ENCODE measurements at regions not wholly inside any gene's neighbourhood (a gene's known extent, or its start where the extent isn't known, plus 50 kb on each side); places are given as distances from the start of the nearest gene placed in this dataset.

DNA sequence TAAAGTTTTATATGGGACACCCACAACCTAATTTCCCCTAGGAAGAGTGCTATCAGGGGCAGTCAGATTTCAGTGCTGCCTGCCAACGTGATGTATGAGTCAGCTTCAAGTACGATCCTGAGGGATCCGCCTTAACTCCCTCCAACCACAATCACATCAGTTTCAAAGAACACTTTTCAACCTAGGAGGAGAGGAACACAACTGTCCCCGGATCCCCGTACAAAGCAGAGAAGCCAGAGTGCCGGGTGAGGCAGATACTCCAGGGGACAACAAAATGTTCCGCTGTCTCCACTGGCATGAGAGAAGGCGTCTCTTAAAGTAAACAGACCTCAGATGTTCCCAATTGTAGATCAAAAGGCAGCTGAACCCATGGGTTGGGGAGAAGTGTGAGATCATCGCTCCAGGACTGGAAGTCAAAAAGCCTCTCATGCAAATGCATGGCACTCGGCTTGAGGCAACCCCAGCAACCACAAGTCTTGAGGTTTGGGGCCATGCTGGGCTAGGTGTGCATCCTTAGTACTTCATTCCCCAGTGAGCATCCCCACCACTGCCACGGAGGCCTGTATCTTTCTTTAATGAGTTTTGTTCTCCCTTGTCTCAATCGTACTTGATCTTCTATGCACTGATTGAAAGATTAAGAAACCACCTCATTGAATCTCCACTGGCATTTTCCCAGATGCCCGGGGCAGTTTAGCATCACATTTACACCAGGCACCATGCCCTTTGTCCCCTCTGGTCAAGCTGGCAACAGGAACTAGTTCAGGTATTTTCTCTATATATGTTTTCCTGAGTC is 91.0 kb upstream of the CCBE1 start:
- DNase-seq (ENCODE audit: extremely low spot score): no peak
- no peaks in the 10 kb centered on the region for H3K4me1 ChIP-seq (ENCODE audit: insufficient read depth)
- WGBS: 38% methylated on average over 13 of the region's 13 CpGs
- H3K36me3 ChIP-seq (ENCODE audit: insufficient read depth): no peaks in the 10 kb centered on the region
- H3K27ac ChIP-seq (ENCODE audit: low read depth): no peak overlapping the region
- no peak overlapping the region for H3K4me3 ChIP-seq (ENCODE audit: low read depth, low read length)

GRCh38 chr18:59784694-59785093 is 87.5 kb upstream of the CCBE1 start:
- Histone ChIP-seq H3K36me3 (ENCODE audit: insufficient read depth) (no peaks in the 10 kb centered on the region), H3K4me3 (ENCODE audit: low read depth, low read length) (no peak overlapping the region), H3K4me1 (ENCODE audit: insufficient read depth) (no peaks in the 10 kb centered on the region), H3K27ac (ENCODE audit: low read depth) (no peak overlapping the region)
- 36% methylated on average over 3 of the region's 3 CpGs for WGBS
- DNase-seq (ENCODE audit: extremely low spot score): no peak

DNA sequence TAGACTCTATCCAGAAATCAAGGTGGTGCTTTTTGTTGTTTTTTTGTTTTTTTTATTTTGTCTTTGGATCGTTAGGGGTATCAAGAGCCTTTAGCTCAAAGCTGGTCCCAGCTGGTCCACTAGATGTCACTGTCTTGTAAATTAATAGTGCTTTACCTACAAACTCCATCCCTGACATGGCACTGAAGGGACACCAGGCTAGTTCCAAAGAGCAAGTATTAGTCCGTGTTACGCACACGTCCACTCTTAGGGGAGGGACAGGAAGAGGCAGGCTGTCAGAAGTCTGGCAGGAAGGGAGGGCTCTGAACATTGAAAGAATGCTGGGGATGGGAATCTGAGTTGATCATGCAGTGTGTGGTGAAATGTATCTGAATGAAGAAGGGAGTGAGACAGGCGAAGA is 85.9 kb upstream of the CCBE1 start:
- 37% methylated on average over 5 of the region's 5 CpGs for WGBS
- DNase-seq (ENCODE audit: extremely low spot score): no peak
- Histone ChIP-seq H3K36me3 (ENCODE audit: insufficient read depth) (no peaks in the 10 kb centered on the region), H3K27ac (ENCODE audit: low read depth) (no peak overlapping the region), H3K4me3 (ENCODE audit: low read depth, low read length) (no peak overlapping the region), H3K4me1 (ENCODE audit: insufficient read depth) (no peaks in the 10 kb centered on the region)

DNA sequence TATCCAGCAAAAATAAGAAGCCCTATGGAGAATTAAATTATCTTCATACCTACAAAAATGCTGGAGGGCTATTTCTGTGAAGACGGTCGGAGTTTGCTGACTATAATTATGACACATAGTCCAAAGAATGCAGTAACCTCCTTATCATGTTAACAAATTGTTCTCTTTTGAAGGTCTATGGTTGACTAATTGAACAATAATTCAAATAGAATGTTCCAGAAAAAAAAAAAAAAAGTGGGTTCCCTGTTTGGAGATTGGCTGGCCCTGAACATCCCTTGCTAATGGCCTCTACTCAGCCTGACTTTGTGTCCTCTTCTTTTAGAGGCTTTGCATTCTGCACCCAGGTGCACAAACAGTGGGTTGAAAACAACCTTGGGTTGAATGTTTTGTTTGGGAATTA is 82.8 kb upstream of the CCBE1 start:
- Histone ChIP-seq H3K36me3 (ENCODE audit: insufficient read depth) (no peaks in the 10 kb centered on the region), H3K4me1 (ENCODE audit: insufficient read depth) (no peaks in the 10 kb centered on the region), H3K27ac (ENCODE audit: low read depth) (no peak overlapping the region), H3K4me3 (ENCODE audit: low read depth, low read length) (no peak overlapping the region)
- 53% methylated on average over 2 of the region's 2 CpGs for WGBS
- DNase-seq (ENCODE audit: extremely low spot score): no peak

GRCh38 chr18:59778434-59778833 is 81.2 kb upstream of the CCBE1 start:
- no peaks in the 10 kb centered on the region for H3K4me1 ChIP-seq (ENCODE audit: insufficient read depth)
- no peak for DNase-seq (ENCODE audit: extremely low spot score)
- H3K27ac ChIP-seq (ENCODE audit: low read depth): no peak overlapping the region
- H3K4me3 ChIP-seq (ENCODE audit: low read depth, low read length): no peak overlapping the region
- no peaks in the 10 kb centered on the region for H3K36me3 ChIP-seq (ENCODE audit: insufficient read depth)
- 79% methylated on average over 1 of the region's 1 CpG for WGBS

GRCh38 chr18:59777636-59778035 is 80.4 kb upstream of the CCBE1 start:
- 95% methylated on average over 5 of the region's 5 CpGs for WGBS
- Histone ChIP-seq H3K36me3 (ENCODE audit: insufficient read depth) (no peaks in the 10 kb centered on the region), H3K27ac (ENCODE audit: low read depth) (no peak overlapping the region), H3K4me1 (ENCODE audit: insufficient read depth) (no peaks in the 10 kb centered on the region), H3K4me3 (ENCODE audit: low read depth, low read length) (no peak overlapping the region)
- no peak for DNase-seq (ENCODE audit: extremely low spot score)

- 61% methylated on average over 3 of the region's 3 CpGs for WGBS
Measured at GRCh38 chr18:59769129-59769865, 72.1 kb upstream of the CCBE1 start.

DNA sequence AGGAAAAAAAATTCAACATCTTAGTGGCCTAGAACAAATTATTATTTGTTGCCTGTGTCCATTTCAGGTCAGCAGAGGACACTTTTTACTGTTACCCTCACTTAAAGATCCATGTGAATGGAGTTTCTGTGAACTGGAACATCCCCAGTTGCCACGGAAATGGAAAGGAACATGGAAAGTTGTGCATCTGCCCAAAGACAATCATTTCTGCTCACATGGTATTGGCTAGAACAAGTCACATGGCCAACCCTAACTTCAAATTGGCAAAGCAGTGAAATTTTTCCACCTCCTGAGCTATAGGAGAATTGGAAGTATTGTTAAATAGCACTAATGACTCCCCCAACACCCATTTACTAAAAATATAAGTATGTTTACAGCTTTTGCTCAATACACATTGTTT is 71.2 kb upstream of the CCBE1 start:
- H3K4me1 ChIP-seq (ENCODE audit: insufficient read depth): no peaks in the 10 kb centered on the region
- no peaks in the 10 kb centered on the region for H3K36me3 ChIP-seq (ENCODE audit: insufficient read depth)
- H3K4me3 ChIP-seq (ENCODE audit: low read depth, low read length): no peak overlapping the region
- WGBS: 83% methylated on average over 1 of the region's 1 CpG
- H3K27ac ChIP-seq (ENCODE audit: low read depth): no peak overlapping the region
- DNase-seq (ENCODE audit: extremely low spot score): no peak

More at GRCh38 chr18:59769129-59769865, 72.1 kb upstream of the CCBE1 start:
- Histone ChIP-seq H3K36me3 (ENCODE audit: insufficient read depth) (no peaks in the 10 kb centered on the region), H3K4me3 (ENCODE audit: low read depth, low read length) (no peak overlapping the region), H3K4me1 (ENCODE audit: insufficient read depth) (no peaks in the 10 kb centered on the region), H3K27ac (ENCODE audit: low read depth) (no peak overlapping the region)
- DNase-seq (ENCODE audit: extremely low spot score): no peak

DNA sequence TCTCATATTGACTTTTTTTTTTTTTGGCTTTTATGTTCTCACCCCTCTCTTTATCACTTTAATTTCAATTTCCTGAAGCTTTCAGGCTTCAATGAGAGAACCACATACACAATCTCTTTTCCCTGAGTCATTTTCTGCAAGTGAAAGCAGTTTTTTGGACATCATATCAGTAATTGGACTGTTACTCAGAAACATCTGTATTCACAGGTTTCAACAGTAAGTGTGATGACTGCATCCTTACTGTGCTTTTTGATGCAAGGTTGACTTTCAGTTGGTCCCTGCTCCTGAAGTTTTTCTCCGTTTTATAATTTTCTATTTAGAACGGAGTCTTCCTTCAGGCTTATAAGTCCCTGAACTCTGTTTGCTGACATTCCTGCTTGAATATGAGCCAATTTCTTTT is 70.5 kb upstream of the CCBE1 start:
- WGBS: 62% methylated on average over 2 of the region's 2 CpGs
- no peak overlapping the region for H3K27ac ChIP-seq (ENCODE audit: low read depth)

DNA sequence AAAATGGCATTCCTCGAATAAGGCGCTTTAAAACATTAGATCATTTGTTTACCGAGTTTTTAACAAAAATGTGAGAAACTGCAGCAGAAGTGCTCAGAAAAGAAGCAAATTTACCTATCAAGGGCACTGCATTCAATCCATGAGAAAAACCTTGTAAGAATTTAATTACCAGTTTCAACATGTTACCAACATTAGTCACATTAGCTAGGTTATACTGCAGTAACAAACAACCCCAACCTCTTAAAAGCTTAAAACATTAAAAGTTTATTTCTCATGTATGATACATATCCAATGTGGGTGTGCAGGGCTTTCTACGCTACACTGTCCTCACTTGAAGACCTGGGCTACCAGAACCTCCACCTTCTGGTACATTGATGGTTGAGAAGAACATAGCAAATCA is 68.1 kb upstream of the CCBE1 start:
- DNase-seq (ENCODE audit: extremely low spot score): no peak
- Histone ChIP-seq H3K36me3 (ENCODE audit: insufficient read depth) (no peaks in the 10 kb centered on the region), H3K27ac (ENCODE audit: low read depth) (no peak overlapping the region), H3K4me1 (ENCODE audit: insufficient read depth) (no peaks in the 10 kb centered on the region), H3K4me3 (ENCODE audit: low read depth, low read length) (no peak overlapping the region)
- WGBS: 92% methylated on average over 4 of the region's 4 CpGs

More for the DNA sequence above, 70.5 kb upstream of the CCBE1 start:
- Histone ChIP-seq H3K36me3 (ENCODE audit: insufficient read depth) (no peaks in the 10 kb centered on the region), H3K4me1 (ENCODE audit: insufficient read depth) (no peaks in the 10 kb centered on the region), H3K4me3 (ENCODE audit: low read depth, low read length) (no peak overlapping the region)
- DNase-seq (ENCODE audit: extremely low spot score): no peak

DNA sequence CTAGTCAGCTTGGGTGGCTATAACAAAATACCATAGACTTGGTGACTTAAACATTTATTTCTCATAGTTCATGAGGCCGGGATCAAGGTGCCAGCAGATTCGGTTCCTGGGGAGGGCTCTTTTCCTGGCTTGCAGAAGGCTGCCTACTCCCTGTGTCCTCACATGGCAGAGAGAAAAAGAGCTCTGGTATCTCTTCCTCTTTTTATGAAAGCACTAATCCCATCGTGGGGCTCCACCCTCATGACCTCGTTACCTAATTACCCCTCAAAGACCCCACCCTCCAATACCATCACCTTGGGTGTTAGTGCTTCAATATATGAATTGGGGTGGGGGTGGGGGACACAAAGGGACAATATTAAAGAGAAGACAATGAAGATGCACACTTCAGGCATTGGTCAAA is 67.1 kb upstream of the CCBE1 start:
- DNase-seq (ENCODE audit: extremely low spot score): no peak
- H3K4me3 ChIP-seq (ENCODE audit: low read depth, low read length): no peak overlapping the region
- H3K27ac ChIP-seq (ENCODE audit: low read depth): no peak overlapping the region
- 75% methylated on average over 4 of the region's 4 CpGs for WGBS
- H3K4me1 ChIP-seq (ENCODE audit: insufficient read depth): no peaks in the 10 kb centered on the region
- no peaks in the 10 kb centered on the region for H3K36me3 ChIP-seq (ENCODE audit: insufficient read depth)

DNA sequence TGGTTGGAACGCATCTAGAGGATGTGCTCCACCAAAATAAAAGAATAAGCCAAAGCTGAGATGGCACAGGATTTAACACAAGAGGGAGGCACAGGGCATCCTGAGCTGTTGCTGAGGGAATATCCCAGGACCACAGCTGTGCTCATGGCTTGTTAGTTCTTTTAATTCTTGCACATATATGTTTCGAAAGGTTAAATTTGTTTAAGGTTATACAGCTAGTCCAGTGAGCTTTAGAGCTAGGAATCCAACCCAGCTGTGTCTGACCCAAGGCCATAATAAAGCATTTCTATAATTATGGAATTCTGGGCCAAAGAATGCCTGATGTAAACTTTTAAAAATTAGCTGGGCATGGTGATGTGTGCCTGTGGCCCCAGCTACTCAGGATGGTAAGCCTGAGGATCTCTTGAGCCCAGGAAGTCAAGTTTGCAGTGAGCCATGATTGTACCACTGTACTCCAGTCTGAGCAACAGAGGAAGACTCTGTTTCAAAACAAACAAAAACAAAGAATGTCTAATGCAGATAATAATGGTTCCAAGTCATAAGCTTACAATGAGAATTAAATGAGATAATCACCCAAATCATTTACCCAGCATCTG is 66.4 kb upstream of the CCBE1 start:
- no peak overlapping the region for H3K4me3 ChIP-seq (ENCODE audit: low read depth, low read length)
- no peaks in the 10 kb centered on the region for H3K4me1 ChIP-seq (ENCODE audit: insufficient read depth)
- DNase-seq (ENCODE audit: extremely low spot score): no peak
- no peaks in the 10 kb centered on the region for H3K36me3 ChIP-seq (ENCODE audit: insufficient read depth)
- WGBS: 84% methylated on average over 2 of the region's 2 CpGs
- no peak overlapping the region for H3K27ac ChIP-seq (ENCODE audit: low read depth)

DNA sequence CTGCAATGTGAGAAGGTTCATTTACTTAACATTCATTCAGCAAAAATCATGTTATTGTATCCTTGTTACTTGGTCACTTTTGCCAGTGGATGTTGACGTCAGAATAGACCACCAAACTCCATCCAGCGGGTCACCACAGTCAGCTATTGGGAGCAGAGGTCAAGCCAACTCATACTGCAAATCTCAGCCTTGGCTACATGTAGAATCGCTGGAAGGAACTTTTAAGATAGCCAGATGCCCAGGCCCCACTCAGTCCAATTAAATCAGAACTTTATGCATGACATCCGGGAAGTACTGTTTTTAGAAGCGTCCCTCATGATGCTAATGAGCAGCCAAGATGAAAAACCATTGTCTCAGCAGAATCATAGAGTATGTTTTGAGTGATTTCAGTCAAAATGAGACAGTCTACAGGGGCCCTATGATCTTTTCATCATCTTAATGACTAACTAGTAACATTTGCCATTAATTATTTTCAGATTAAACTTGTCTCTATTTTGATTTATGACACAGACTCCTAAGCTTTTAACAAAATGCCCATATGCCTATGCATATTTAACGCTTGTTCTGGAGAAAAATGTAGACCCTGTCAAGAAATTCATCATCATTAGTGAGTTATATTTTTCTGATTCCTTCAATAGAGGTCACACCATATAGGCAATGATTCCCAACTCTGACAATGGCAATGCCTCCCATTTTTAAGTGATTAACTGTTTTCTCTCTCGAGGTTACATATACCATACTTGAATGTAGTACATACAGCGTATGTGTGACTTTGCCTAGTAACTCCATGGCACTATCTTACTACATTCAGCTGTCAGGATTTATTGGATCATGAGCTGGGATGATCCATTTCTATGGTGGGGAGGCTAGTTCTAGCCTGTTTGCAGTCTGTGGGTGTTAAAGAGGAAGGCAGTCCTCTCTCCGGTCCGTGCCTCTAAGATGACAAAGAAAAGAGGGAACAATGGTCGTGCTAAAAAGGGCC is 63.7 kb upstream of the CCBE1 start:
- Histone ChIP-seq H3K4me1 (ENCODE audit: insufficient read depth) (no peaks in the 10 kb centered on the region), H3K4me3 (ENCODE audit: low read depth, low read length) (no peak overlapping the region), H3K36me3 (ENCODE audit: insufficient read depth) (no peaks in the 10 kb centered on the region), H3K27ac (ENCODE audit: low read depth) (no peak overlapping the region)
- WGBS: 88% methylated on average over 11 of the region's 11 CpGs
- no peak for DNase-seq (ENCODE audit: extremely low spot score)
